Stomach smooth muscle (tissue), 2 donors: ENCODE measurements at regions not wholly inside any gene's neighbourhood (a gene's known extent, or its start where the extent isn't known, plus 50 kb on each side); places are given as distances from the start of the nearest gene placed in this dataset.

ENCODE experiments used
- H3K27ac ChIP-seq: one replicate; pipeline ENCODE4 v1.7.0; 2013; ENCODE audit warnings: mild to moderate bottlenecking, low read length, inconsistent platforms
- H3K27me3 ChIP-seq, 2 donors: one replicate each; pipeline ENCODE4 v1.7.0; 2013; ENCODE audit warnings: low read length in 2 of 2; ENCODE audit not compliant: insufficient read depth in 2 of 2, control insufficient read depth in 1 of 2
- H3K36me3 ChIP-seq, 2 donors: one replicate each; pipeline ENCODE4 v1.7.0; 2013; ENCODE audit warnings: low read length in 2 of 2; ENCODE audit not compliant: control insufficient read depth in 2 of 2, insufficient read depth in 2 of 2
- H3K4me1 ChIP-seq: one replicate; pipeline ENCODE4 v1.7.0; 2013; ENCODE audit warnings: low read length; ENCODE audit not compliant: control insufficient read depth, insufficient read depth
- H3K4me3 ChIP-seq, 2 donors: one replicate each; pipeline ENCODE4 v1.7.0; 2013; ENCODE audit warnings: low read length in 2 of 2
- H3K9ac ChIP-seq, 2 donors: one replicate each; pipeline ENCODE4 v1.7.0; 2013; ENCODE audit warnings: low read length in 2 of 2, mild to moderate bottlenecking in 1 of 2
- H3K9me3 ChIP-seq, 2 donors: one replicate each; pipeline ENCODE4 v1.7.0; 2013; ENCODE audit warnings: low read length in 2 of 2; ENCODE audit not compliant: control insufficient read depth in 2 of 2
- donor health status: healthy.
- donor health status: Pancreatic carcinoma.

GRCh38 chr3:165555785-165556184 lies 281.4 kb downstream of the BCHE start:
- H3K27ac ChIP-seq: no peak overlapping the region
- no peaks in the 10 kb centered on the region for H3K4me1 ChIP-seq
- no peaks in the 10 kb centered on the region for H3K9me3 ChIP-seq
- H3K9ac ChIP-seq: no peak overlapping the region
- no peak overlapping the region for H3K4me3 ChIP-seq
- no peaks in the 10 kb centered on the region for H3K36me3 ChIP-seq
- no peaks in the 10 kb centered on the region for H3K27me3 ChIP-seq

DNA sequence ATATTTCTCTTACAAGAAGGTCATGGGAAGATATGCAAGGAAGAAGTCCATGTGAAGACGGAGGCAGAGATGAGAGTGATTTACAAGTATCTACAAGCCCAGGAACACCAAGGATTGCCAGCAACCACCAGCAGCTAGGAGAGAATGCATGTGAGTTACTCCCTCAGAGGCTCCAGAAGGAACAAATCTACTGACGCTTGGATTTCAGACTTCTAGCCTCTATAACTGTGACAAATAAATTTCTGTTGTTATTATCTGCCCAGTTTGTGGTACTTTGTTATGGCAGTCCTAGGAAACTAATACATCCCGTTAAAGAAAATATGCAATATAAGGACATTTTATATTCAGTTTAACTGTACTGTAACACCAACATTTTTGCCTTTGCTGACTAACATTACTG lies 283.9 kb downstream of the BCHE start:
- Histone ChIP-seq H3K4me3 (no peak overlapping the region), H3K27me3 (no peaks in the 10 kb centered on the region), H3K9ac (no peak overlapping the region), H3K4me1 (no peaks in the 10 kb centered on the region), H3K36me3 (no peaks in the 10 kb centered on the region), H3K9me3 (no peaks in the 10 kb centered on the region), H3K27ac (no peak overlapping the region)

GRCh38 chr3:165549665-165550064 lies 287.6 kb downstream of the BCHE start:
- Histone ChIP-seq H3K4me1 (no peaks in the 10 kb centered on the region), H3K4me3 (peak overlapping the region in 1 of 2 donors; percentile 23), H3K27me3 (no peaks in the 10 kb centered on the region), H3K9ac (no peak overlapping the region), H3K27ac (no peak overlapping the region), H3K36me3 (no peaks in the 10 kb centered on the region), H3K9me3 (no peaks in the 10 kb centered on the region)

- Histone ChIP-seq H3K27ac (no peak overlapping the region), H3K9me3 (peaks cover 0 to 3% of the 10 kb centered on the region in 2 donors), H3K4me3 (no peak overlapping the region), H3K36me3 (no peaks in the 10 kb centered on the region), H3K4me1 (no peaks in the 10 kb centered on the region), H3K9ac (no peak overlapping the region), H3K27me3 (no peaks in the 10 kb centered on the region)
Measured at GRCh38 chr3:165549037-165549436, 288.2 kb downstream of the BCHE start.

DNA sequence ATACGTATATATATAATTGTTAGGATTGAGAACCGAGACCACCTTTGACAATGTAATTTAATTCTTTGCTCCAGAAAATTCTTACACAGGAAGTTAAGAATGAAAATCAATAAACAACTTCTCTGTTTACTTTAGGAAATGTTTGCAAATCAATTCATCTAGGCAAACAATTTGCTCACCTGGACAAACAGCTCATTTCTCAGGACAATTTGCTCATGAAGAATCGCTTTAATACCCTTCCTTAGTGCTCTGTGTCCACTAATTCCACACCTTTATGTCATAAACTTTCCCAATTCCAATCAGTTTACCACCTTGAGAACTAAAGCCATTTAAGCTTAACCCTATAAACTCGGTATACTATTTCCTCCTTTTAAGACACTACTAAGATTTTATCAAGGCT lies 292.2 kb downstream of the BCHE start:
- H3K9ac ChIP-seq: no peak overlapping the region
- no peaks in the 10 kb centered on the region for H3K27me3 ChIP-seq
- H3K4me3 ChIP-seq: no peak overlapping the region
- H3K27ac ChIP-seq: no peak overlapping the region
- no peaks in the 10 kb centered on the region for H3K36me3 ChIP-seq
- peaks cover 0 to 3% of the 10 kb centered on the region in 2 donors for H3K9me3 ChIP-seq
- no peaks in the 10 kb centered on the region for H3K4me1 ChIP-seq

- Histone ChIP-seq H3K9me3 (peaks cover 0 to 3% of the 10 kb centered on the region in 2 donors), H3K27me3 (no peaks in the 10 kb centered on the region), H3K4me3 (no peak overlapping the region), H3K27ac (no peak overlapping the region), H3K9ac (no peak overlapping the region), H3K4me1 (no peaks in the 10 kb centered on the region), H3K36me3 (no peaks in the 10 kb centered on the region)
Measured at GRCh38 chr3:165544432-165544831, 292.8 kb downstream of the BCHE start.

DNA sequence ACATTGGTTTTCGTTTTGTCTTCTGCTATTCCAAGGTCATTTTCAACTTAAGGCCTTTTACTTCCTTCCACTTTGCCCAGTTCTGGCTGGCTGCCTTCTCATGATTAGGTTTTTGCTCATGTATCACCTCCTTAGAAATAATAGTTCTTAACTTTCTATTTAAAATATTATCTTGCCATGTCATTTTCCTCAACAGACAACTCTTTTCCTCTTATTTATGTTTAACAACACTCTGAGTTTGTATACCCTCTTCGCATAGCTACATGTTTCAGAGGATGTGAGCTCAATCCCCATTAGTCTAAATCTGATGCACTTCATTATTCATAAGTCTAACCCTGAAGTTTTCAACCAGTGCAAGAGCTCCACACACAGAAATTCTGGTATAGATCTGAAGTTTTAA lies 299.1 kb downstream of the BCHE start:
- Histone ChIP-seq H3K4me3 (no peak overlapping the region), H3K4me1 (no peaks in the 10 kb centered on the region), H3K36me3 (no peaks in the 10 kb centered on the region), H3K9ac (no peak overlapping the region), H3K27me3 (no peaks in the 10 kb centered on the region), H3K27ac (no peak overlapping the region), H3K9me3 (no peaks in the 10 kb centered on the region)

DNA sequence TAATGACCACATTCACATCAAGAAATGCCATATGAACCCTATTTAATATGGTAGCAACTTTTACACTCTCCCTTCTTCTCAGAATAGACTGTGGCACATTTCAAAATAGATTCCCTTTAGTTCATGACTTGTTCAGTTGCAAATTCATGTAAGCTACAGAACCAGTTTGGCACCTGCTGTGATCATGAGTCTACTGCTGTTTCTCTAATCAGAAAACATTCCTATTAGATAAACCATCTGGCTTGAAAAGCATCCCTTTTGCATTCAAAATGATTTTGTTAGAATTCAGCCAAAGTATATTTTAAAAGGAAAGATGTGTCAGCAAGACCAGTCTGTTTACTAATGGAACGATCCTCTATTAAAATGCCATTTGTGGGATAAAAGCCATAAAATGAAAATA lies 304.4 kb downstream of the BCHE start:
- no peak overlapping the region for H3K9ac ChIP-seq
- no peaks in the 10 kb centered on the region for H3K27me3 ChIP-seq
- H3K9me3 ChIP-seq: no peaks in the 10 kb centered on the region
- H3K4me1 ChIP-seq: no peaks in the 10 kb centered on the region
- no peaks in the 10 kb centered on the region for H3K36me3 ChIP-seq
- no peak overlapping the region for H3K4me3 ChIP-seq
- no peak overlapping the region for H3K27ac ChIP-seq

DNA sequence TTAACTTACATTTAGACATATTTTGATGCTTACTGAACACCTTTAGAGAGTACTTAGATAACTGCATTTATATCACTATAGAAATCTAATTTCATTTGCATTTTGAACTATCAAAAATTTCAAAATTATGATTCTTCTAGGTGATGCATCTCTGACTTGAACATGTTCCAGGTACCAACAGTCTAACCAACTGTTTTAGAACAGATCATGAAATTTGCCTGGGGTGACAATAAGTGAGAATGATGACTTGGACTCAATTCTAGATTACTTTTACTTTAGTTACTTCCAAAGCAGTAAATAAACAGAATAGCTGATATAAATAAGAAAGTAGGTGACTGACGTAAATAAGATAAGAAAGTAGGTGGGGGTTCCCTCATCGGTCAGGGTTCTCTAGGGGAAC lies 307.8 kb downstream of the BCHE start:
- Histone ChIP-seq H3K27me3 (no peaks in the 10 kb centered on the region), H3K4me3 (no peak overlapping the region), H3K4me1 (no peaks in the 10 kb centered on the region), H3K9ac (no peak overlapping the region), H3K27ac (no peak overlapping the region), H3K9me3 (no peaks in the 10 kb centered on the region), H3K36me3 (no peaks in the 10 kb centered on the region)

GRCh38 chr3:165526367-165526766 lies 310.9 kb downstream of the BCHE start:
- Histone ChIP-seq H3K4me1 (no peaks in the 10 kb centered on the region), H3K9ac (no peak overlapping the region), H3K27me3 (no peaks in the 10 kb centered on the region), H3K27ac (no peak overlapping the region), H3K4me3 (no peak overlapping the region), H3K9me3 (no peaks in the 10 kb centered on the region), H3K36me3 (no peaks in the 10 kb centered on the region)

DNA sequence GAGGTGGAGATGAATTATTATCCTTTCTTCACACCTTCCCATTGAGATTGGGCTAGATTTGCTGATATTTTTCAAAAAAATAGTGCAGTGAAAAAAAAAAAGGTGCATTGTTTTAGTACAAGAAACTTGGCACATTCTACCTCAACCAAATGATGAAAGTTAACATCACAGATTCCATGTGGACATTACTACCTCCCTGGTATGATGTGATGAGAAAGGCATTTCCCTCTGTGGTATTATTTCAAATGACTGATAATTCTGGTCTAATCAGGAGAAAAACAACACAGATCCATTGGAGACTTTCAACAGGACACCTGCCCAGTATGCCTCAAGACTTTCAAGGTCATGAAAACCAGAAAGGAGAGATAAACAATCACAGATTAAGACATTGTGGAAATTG lies 313.4 kb downstream of the BCHE start:
- Histone ChIP-seq H3K36me3 (no peaks in the 10 kb centered on the region), H3K9ac (no peak overlapping the region), H3K4me3 (no peak overlapping the region), H3K4me1 (no peaks in the 10 kb centered on the region), H3K27ac (no peak overlapping the region), H3K27me3 (no peaks in the 10 kb centered on the region), H3K9me3 (no peaks in the 10 kb centered on the region)

DNA sequence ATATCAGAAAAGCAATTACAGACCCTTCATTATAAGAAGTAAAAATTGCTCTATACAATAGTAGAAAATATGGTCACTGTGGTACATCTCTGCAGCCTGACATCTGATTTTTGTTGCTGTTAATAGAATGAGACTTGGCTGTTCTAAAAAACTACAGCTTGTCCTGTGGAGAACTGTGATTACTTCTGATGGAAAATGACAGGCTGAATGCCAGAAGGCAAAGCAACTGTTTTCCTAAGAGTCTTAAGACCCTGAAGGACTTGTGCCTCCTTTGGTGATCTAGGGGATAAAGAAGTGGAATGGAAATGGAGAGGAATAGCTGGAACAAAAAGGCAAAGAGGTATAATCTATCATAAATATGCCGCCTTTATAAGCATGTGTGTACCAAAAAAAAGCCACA lies 314.8 kb downstream of the BCHE start:
- H3K27ac ChIP-seq: no peak overlapping the region
- H3K9me3 ChIP-seq: no peaks in the 10 kb centered on the region
- no peak overlapping the region for H3K4me3 ChIP-seq
- no peaks in the 10 kb centered on the region for H3K36me3 ChIP-seq
- H3K27me3 ChIP-seq: no peaks in the 10 kb centered on the region
- H3K4me1 ChIP-seq: no peaks in the 10 kb centered on the region
- no peak overlapping the region for H3K9ac ChIP-seq
